IMR-90 (cell line): ENCODE measurements at regions not wholly inside any gene's neighbourhood (a gene's known extent, or its start where the extent isn't known, plus 50 kb on each side); places are given as distances from the start of the nearest gene placed in this dataset.
A peak's percentile ranks its signal among the peaks of the same experiment; 100 is the strongest.

Experiments used
- ATAC-seq: fragments of 200-7000 bp; cut with Tn5 transposase; 2 replicates; pipeline ENCODE4 v1.9.1; 2020; ENCODE audit warnings: low read depth, mild to moderate bottlenecking, moderate library complexity
- BruUV-seq: library from RNA; stranded (reverse); fragments of 400-500 nt; replicated peaks from 2 replicates; lab custom pipeline; 2021; lab: Mats Ljungman, UMichigan
- CTCF ChIA-PET: fragments of 300-600 bp; formaldehyde crosslinking; extraction: SDS; loops from one replicate; lab custom pipeline; 2021; ENCODE audit warnings: antibody characterized with exemption; lab: Yijun Ruan, JAX
- POLR2A ChIA-PET: fragments of 300-600 bp; sonication (Branson Sonifier 250); formaldehyde crosslinking; loops from one replicate; lab custom pipeline; 2022; ENCODE audit warnings: antibody characterized with exemption; ENCODE audit not compliant: unreplicated experiment; lab: Charles Lee
- DNase-seq: peaks from one replicate; pipeline ENCODE4 v3.0.0; 2013
- H2AFZ ChIP-seq: replicated peaks from 2 replicates; pipeline ENCODE3; 2013; ENCODE audit warnings: low read length, mild to moderate bottlenecking; ENCODE audit not compliant: poor library complexity
- H2AK5ac ChIP-seq: 2 replicates; pipeline ENCODE4 v1.6.1; 2013; ENCODE audit warnings: low read depth, low read length, inconsistent platforms
- H2AK9ac ChIP-seq: replicated peaks from 2 replicates; pipeline ENCODE3; 2013; ENCODE audit warnings: mild to moderate bottlenecking, low read depth, low read length, moderate library complexity; ENCODE audit not compliant: poor library complexity
- H2BK120ac ChIP-seq: 2 replicates; pipeline ENCODE4 v1.6.1; 2013; ENCODE audit warnings: low read depth, low read length, inconsistent platforms
- H2BK15ac ChIP-seq: 3 replicates; pipeline ENCODE4 v1.6.1; 2013; ENCODE audit warnings: low read depth, low read length, inconsistent platforms
- H2BK20ac ChIP-seq: 2 replicates; pipeline ENCODE4 v1.6.1; 2013; ENCODE audit warnings: low read depth, mild to moderate bottlenecking, inconsistent platforms, low read length, moderate library complexity
- H2BK5ac ChIP-seq: 2 replicates; pipeline ENCODE4 v1.6.1; 2013; ENCODE audit warnings: mild to moderate bottlenecking, low read depth, low read length, inconsistent platforms; ENCODE audit not compliant: poor library complexity, severe bottlenecking
- H3K14ac ChIP-seq: replicated peaks from 2 replicates; pipeline ENCODE4 v1.6.1; 2013; ENCODE audit warnings: low read depth, low read length, inconsistent platforms
- H3K18ac ChIP-seq: 2 replicates; pipeline ENCODE4 v1.6.1; 2013; ENCODE audit warnings: low read depth, low read length, control low read depth
- H3K23ac ChIP-seq: 2 replicates; pipeline ENCODE4 v1.6.1; 2013; ENCODE audit warnings: low read depth, low read length, inconsistent platforms
- H3K27ac ChIP-seq: 2 replicates; pipeline ENCODE4 v1.5.1; 2013; ENCODE audit warnings: mild to moderate bottlenecking, control low read depth, low read length; ENCODE audit not compliant: insufficient read depth
- H3K27me3 ChIP-seq: 2 replicates; pipeline ENCODE4 v1.6.1; 2013; ENCODE audit warnings: low read length; ENCODE audit not compliant: control insufficient read depth, insufficient read depth
- H3K36me3 ChIP-seq: 2 replicates; pipeline ENCODE4 v1.6.1; 2013; ENCODE audit warnings: low read length, mixed read lengths; ENCODE audit not compliant: control insufficient read depth, insufficient read depth
- H3K4ac ChIP-seq: 2 replicates; pipeline ENCODE4 v1.6.1; 2013; ENCODE audit warnings: low read depth, low read length, inconsistent platforms
- H3K4me1 ChIP-seq: 2 replicates; pipeline ENCODE4 v1.6.1; 2013; ENCODE audit warnings: low read length, mixed read lengths; ENCODE audit not compliant: control insufficient read depth, insufficient read depth
- H3K4me2 ChIP-seq: 2 replicates; pipeline ENCODE4 v1.6.1; 2013; ENCODE audit warnings: low read depth, mild to moderate bottlenecking, control low read depth, low read length, moderate library complexity
- H3K4me3 ChIP-seq: 2 replicates; pipeline ENCODE4 v1.5.1; 2013; ENCODE audit warnings: low read depth, mild to moderate bottlenecking, control low read depth, low read length, moderate library complexity; ENCODE audit not compliant: insufficient read depth
- H3K56ac ChIP-seq: 2 replicates; pipeline ENCODE4 v1.6.1; 2013; ENCODE audit warnings: low read length, inconsistent platforms; ENCODE audit not compliant: insufficient read depth; ENCODE audit errors: extremely low read depth
- H3K79me1 ChIP-seq, 2 experiments: 2 replicates each; pipeline ENCODE4 v1.6.1; 2013; ENCODE audit warnings: low read length in 2 of 2, inconsistent platforms in 1 of 2, low read depth in 1 of 2
- H3K9ac ChIP-seq: 2 replicates; pipeline ENCODE4 v1.6.1; 2013; ENCODE audit warnings: low read depth, low read length, control low read depth
- H3K9me1 ChIP-seq: 2 replicates; pipeline ENCODE4 v1.6.1; 2013; ENCODE audit warnings: low read length, inconsistent platforms; ENCODE audit not compliant: insufficient read depth
- H3K9me3 ChIP-seq: 2 replicates; pipeline ENCODE4 v1.6.1; 2013; ENCODE audit warnings: low read length; ENCODE audit not compliant: control insufficient read depth, insufficient read depth
- H4K20me1 ChIP-seq: 2 replicates; pipeline ENCODE4 v1.6.1; 2013; ENCODE audit warnings: low read length, inconsistent platforms; ENCODE audit not compliant: insufficient read depth
- H4K5ac ChIP-seq: 2 replicates; pipeline ENCODE4 v1.6.1; 2013; ENCODE audit warnings: mild to moderate bottlenecking, low read depth, low read length, control low read depth
- H4K8ac ChIP-seq, 2 experiments: 2 replicates each; pipeline ENCODE4 v1.6.1; 2013; ENCODE audit warnings: low read depth in 2 of 2, low read length in 2 of 2, control low read depth in 1 of 2, inconsistent platforms in 1 of 2
- H4K91ac ChIP-seq: 2 replicates; pipeline ENCODE4 v1.6.1; 2013; ENCODE audit warnings: low read depth, low read length, inconsistent platforms; ENCODE audit not compliant: insufficient read depth
- MAFK ChIP-seq: IDR thresholded peaks from 2 replicates; pipeline ENCODE4 v1.6.1; 2012; ENCODE audit warnings: low read depth, low read length, improper control_type of control experiment
- MAZ ChIP-seq: IDR thresholded peaks from 2 replicates; pipeline ENCODE4 v1.6.1; 2012; ENCODE audit warnings: low read depth, mild to moderate bottlenecking, low read length, improper control_type of control experiment, moderate library complexity, borderline replicate concordance
- SMC3 ChIP-seq: fragments of 150-350 bp; IDR thresholded peaks from 2 replicates; pipeline ENCODE4 v1.6.1; 2016; ENCODE audit warnings: low read depth, mild to moderate bottlenecking, antibody characterized with exemption, low read length, moderate library complexity
- dilution Hi-C: fragments of 300-500 bp; cut with HindIII; formaldehyde crosslinking; loops from one replicate; pipeline ENCODE4 v1.14.3; 2018; ENCODE audit warnings: low sequenced_read_pairs; ENCODE audit not compliant: unreplicated experiment
- in situ Hi-C: fragments of 300-500 bp; cut with MboI; formaldehyde crosslinking; loops from 3 replicates; pipeline ENCODE4 v1.14.3; 2019; ENCODE audit warnings: low sequenced_read_pairs, inconsistent platforms, mixed read lengths
- intact Hi-C: fragments of 100-400 bp; cut with micrococcal nuclease; formaldehyde crosslinking; loops from 2 replicates; pipeline ENCODE4 v1.10.0; 2022
- TF ChIP-seq, protein P1 (sequence below): fragments of 150-350 bp; IDR thresholded peaks from 2 replicates; pipeline ENCODE4 v1.6.1; 2016; ENCODE audit warnings: low read depth, mild to moderate bottlenecking, low read length, moderate library complexity, borderline replicate concordance
- TF ChIP-seq, protein P2 (sequence below): fragments of 150-350 bp; IDR thresholded peaks from 2 replicates; pipeline ENCODE4 v1.6.1; 2017; ENCODE audit warnings: mild to moderate bottlenecking, antibody characterized with exemption, low read length, low read depth

DNA sequence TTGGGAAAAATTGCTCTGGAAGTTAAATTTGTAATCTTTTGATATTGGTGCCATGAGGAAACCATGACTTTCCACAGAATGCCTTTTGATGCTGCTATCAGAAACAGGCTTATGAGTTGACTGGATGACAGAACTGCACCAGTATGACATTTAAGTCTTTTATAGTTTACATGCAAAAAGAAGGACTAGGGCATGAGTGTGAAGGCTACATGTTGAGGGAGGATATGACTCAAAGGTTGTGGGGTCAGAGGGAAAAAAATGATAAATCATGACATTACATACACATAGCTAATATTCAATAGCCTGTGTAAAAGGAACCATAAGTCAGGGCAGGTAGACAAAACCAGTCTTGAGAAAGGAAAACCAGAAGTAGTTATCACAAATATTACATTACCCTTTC is 182.2 kb downstream of the COL12A1 start:
- dilution Hi-C loops (no loop called here), in situ Hi-C loops (no loop called here), intact Hi-C loops (no loop called here)
- Histone ChIP-seq H4K20me1 (no peaks in the 10 kb centered on the region), H3K36me3 (no peaks in the 10 kb centered on the region), H3K18ac (no peak overlapping the region), H3K4me1 (peaks cover 2% of the 10 kb centered on the region), H3K23ac (no peak overlapping the region), H3K14ac (no peak overlapping the region; the same call in 1 of the 2 replicates), H3K4me2 (no peak overlapping the region), H4K8ac (no peak overlapping the region), H3K4ac (no peak overlapping the region), H2AK9ac (no peak overlapping the region), H3K9ac (no peak overlapping the region), H4K5ac (no peak overlapping the region), H2AFZ (no peak overlapping the region), H3K27ac (no peak overlapping the region), H2BK15ac (no peak overlapping the region), H3K4me3 (no peak overlapping the region), H3K56ac (no peak overlapping the region), H2BK5ac (no peak overlapping the region), H4K91ac (no peak overlapping the region), H2BK120ac (no peak overlapping the region), H3K79me1 (no peaks in the 10 kb centered on the region), H2AK5ac (no peak overlapping the region), H3K9me3 (peaks cover 3% of the 10 kb centered on the region; the same call in 1 of the 2 replicates), H3K9me1 (peaks cover 2% of the 10 kb centered on the region; the same call in 1 of the 2 replicates), H2BK20ac (no peak overlapping the region), H3K27me3 (no peaks in the 10 kb centered on the region)
- DNase-seq (peak; percentile 69), ATAC-seq (peak; percentile 56)
- BruUV-seq, result no TSS peak
- CTCF ChIA-PET, result no interaction called here
- POLR2A ChIA-PET, result no interaction called here
- TF ChIP-seq, protein P1, sequence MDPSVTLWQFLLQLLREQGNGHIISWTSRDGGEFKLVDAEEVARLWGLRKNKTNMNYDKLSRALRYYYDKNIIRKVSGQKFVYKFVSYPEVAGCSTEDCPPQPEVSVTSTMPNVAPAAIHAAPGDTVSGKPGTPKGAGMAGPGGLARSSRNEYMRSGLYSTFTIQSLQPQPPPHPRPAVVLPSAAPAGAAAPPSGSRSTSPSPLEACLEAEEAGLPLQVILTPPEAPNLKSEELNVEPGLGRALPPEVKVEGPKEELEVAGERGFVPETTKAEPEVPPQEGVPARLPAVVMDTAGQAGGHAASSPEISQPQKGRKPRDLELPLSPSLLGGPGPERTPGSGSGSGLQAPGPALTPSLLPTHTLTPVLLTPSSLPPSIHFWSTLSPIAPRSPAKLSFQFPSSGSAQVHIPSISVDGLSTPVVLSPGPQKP, result no peak
- TF ChIP-seq, protein P2, sequence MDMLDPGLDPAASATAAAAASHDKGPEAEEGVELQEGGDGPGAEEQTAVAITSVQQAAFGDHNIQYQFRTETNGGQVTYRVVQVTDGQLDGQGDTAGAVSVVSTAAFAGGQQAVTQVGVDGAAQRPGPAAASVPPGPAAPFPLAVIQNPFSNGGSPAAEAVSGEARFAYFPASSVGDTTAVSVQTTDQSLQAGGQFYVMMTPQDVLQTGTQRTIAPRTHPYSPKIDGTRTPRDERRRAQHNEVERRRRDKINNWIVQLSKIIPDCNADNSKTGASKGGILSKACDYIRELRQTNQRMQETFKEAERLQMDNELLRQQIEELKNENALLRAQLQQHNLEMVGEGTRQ, result no peak
- TF ChIP-seq MAZ (no peak), SMC3 (no peak), MAFK (no peak)
